ENCODE measurements at regions not wholly inside any gene's neighbourhood (a gene's known extent, or its start where the extent isn't known, plus 50 kb on each side); places are given as distances from the start of the nearest gene placed in this dataset.

DNA sequence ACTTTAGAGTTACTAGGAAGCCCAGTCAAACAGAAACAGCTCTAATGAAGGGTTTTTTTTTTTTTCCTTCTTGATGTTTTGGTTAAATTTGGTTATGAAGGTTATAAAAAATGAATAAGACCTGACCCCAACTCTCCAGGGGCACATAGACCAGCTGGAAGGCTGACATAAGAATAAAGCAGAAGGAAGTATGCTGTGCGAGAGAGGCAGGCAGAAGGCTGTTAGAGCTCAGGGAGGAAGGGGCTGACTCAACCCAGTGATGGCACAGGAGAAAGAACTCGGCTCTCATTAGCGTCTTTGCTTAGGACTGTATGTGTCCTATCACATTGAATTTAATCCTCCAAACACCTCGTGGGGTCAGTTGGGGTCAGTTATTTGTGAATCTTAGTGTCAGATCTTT lies 474.6 kb downstream of the PMP22 start:
- no peak for TF ChIP-seq POLR2A (IDR thresholded peaks at IDR 0.05; ENCODE audit: borderline replicate concordance, extremely low read depth, insufficient read depth, insufficient read length)
- no peak for TF ChIP-seq SIN3A (IDR thresholded peaks at IDR 0.05; ENCODE audit: low read depth)
- TF ChIP-seq, protein P1, sequence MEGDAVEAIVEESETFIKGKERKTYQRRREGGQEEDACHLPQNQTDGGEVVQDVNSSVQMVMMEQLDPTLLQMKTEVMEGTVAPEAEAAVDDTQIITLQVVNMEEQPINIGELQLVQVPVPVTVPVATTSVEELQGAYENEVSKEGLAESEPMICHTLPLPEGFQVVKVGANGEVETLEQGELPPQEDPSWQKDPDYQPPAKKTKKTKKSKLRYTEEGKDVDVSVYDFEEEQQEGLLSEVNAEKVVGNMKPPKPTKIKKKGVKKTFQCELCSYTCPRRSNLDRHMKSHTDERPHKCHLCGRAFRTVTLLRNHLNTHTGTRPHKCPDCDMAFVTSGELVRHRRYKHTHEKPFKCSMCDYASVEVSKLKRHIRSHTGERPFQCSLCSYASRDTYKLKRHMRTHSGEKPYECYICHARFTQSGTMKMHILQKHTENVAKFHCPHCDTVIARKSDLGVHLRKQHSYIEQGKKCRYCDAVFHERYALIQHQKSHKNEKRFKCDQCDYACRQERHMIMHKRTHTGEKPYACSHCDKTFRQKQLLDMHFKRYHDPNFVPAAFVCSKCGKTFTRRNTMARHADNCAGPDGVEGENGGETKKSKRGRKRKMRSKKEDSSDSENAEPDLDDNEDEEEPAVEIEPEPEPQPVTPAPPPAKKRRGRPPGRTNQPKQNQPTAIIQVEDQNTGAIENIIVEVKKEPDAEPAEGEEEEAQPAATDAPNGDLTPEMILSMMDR (IDR thresholded peaks at IDR 0.05 in 2 of 3, conservative IDR thresholded peaks at IDR 0.05 in 1 of 3; ENCODE audit: borderline replicate concordance in 1 of 3, insufficient read depth in 1 of 3, low read depth in 2 of 3, low read length in 2 of 3), result no peak
- TF ChIP-seq, protein P2, sequence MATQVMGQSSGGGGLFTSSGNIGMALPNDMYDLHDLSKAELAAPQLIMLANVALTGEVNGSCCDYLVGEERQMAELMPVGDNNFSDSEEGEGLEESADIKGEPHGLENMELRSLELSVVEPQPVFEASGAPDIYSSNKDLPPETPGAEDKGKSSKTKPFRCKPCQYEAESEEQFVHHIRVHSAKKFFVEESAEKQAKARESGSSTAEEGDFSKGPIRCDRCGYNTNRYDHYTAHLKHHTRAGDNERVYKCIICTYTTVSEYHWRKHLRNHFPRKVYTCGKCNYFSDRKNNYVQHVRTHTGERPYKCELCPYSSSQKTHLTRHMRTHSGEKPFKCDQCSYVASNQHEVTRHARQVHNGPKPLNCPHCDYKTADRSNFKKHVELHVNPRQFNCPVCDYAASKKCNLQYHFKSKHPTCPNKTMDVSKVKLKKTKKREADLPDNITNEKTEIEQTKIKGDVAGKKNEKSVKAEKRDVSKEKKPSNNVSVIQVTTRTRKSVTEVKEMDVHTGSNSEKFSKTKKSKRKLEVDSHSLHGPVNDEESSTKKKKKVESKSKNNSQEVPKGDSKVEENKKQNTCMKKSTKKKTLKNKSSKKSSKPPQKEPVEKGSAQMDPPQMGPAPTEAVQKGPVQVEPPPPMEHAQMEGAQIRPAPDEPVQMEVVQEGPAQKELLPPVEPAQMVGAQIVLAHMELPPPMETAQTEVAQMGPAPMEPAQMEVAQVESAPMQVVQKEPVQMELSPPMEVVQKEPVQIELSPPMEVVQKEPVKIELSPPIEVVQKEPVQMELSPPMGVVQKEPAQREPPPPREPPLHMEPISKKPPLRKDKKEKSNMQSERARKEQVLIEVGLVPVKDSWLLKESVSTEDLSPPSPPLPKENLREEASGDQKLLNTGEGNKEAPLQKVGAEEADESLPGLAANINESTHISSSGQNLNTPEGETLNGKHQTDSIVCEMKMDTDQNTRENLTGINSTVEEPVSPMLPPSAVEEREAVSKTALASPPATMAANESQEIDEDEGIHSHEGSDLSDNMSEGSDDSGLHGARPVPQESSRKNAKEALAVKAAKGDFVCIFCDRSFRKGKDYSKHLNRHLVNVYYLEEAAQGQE (IDR thresholded peaks at IDR 0.05; ENCODE audit: low read depth), result no peak
- no peak for TF ChIP-seq SP1 (IDR thresholded peaks at IDR 0.05; ENCODE audit: low read depth)
- no peak for TF ChIP-seq ZNF274 (IDR thresholded peaks at IDR 0.05; ENCODE audit: low read depth, low read length)
- TF ChIP-seq JUND (IDR thresholded peaks at IDR 0.05), result no peak
- TF ChIP-seq EGR1 (IDR thresholded peaks at IDR 0.05; ENCODE audit: low read depth), result no peak
